GM19023 (cell line): ENCODE measurements at regions not wholly inside any gene's neighbourhood (a gene's known extent, or its start where the extent isn't known, plus 50 kb on each side); places are given as distances from the start of the nearest gene placed in this dataset.
"Not testable (repeated sequence)": the region's sequence is repeated elsewhere in the genome, so short reads cannot be mapped to it uniquely, and the experiment has no call there.

Experiments used
- ATAC-seq: cut with Tn5 transposase; IDR thresholded peaks from one replicate; pipeline ENCODE4 v1.9.1; 2021; ENCODE audit warnings: mild to moderate bottlenecking, moderate library complexity; ENCODE audit not compliant: unreplicated experiment

GRCh38 chr2:87686873-87687549 lies 60.9 kb upstream of the PLGLB2 start:
- not testable (repeated sequence) for ATAC-seq

DNA sequence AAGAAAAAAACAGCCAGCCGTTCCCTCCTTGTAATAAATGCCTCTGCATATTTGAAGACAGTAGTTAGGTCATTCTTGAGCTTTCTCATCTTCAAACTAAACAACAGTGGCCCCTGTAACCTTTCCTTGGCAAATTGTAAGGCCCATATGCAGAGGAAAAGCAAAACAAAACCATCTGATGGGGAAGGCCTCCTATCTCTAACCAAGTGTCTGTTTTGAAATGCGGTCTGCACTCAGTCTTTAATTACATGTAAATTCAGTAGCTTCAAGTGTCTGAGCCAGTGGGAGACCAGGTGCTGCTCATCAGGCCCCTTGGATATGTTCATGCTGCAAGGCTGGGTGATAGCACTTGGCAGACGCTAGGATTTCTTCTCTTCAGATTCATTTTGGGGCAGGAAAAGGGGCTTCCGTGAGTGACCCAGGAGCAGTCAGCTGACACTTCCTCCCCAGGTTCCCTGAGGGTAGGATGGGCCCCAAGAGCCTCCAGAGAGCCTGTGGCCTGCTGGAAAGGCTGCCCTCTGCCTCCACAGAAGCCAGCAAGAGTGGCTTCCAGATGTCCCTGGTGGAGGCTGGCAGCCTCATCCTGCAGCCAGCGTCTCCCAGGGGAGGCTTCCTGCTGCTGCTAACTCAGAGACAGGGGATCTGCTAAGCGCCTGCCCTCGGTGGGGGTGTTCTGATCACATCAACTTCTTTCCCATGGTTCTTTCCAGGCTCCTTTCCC lies 60.2 kb upstream of the PLGLB2 start:
- ATAC-seq: not testable (repeated sequence)

DNA sequence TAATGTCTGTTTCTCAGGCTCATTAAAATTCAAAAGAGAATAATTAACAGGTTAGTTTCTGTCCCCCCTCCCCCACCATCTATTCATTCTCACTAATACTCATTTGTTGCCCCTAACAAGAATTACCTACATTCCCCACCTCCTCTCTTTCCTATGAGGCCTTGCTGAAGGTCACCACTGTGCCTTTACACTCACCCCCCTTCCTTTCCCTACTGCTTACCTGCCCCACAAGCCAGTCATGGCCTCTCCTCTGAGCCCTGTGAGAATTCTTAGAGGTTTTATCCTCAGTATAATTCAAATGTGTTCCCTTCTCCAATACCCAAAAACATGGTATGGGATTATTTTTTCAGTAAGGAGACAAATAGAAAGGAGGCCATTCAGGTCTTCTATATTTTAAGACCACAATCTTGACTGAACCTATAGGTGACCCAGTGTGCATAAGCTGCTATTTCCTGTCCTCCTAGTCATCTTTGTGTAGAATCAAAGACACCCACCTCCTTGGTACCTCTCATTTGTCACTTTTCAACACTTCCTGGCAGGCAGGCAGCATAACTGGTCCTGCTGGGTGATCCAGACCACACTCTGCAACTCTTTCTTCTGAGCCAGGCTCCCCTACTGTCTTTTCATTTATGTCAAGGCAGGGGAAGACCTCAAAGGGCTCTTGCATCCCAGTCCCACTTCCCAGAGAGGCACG lies 55.8 kb upstream of the PLGLB2 start:
- ATAC-seq: not testable (repeated sequence)

DNA sequence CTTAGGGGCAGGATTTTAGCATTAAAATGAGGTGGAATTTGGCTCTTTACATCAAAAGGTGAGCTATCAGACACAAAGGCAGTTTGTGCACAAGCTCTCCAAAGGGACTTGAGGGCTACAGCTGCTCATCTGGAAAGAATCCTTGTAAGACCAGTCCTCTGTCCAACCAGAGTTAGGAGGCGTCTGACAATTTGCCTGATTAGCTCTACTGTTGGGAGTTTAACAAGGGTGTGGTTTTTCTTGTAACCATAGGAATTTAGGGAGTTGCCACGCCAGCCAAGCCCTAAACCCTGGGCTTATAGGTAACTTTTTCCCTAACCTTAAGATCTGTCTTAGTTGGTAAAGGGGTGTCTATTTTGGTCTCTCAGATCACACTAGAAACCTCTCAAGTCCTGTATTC lies 55.0 kb upstream of the PLGLB2 start:
- ATAC-seq: not testable (repeated sequence)

GRCh38 chr2:87693882-87694281 lies 54.0 kb upstream of the PLGLB2 start:
- not testable (repeated sequence) for ATAC-seq

- not testable (repeated sequence) for ATAC-seq
Measured at GRCh38 chr2:87695596-87696323, 52.1 kb upstream of the PLGLB2 start.
